Loucy (cell line): ENCODE measurements at regions not wholly inside any gene's neighbourhood (a gene's known extent, or its start where the extent isn't known, plus 50 kb on each side); places are given as distances from the start of the nearest gene placed in this dataset.

Experiments
- EZH2phosphoT487 ChIP-seq: fragments of 200-600 bp; IDR thresholded peaks from 2 replicates; pipeline ENCODE4 v1.6.1; 2018; ENCODE audit warnings: antibody characterized with exemption, mild to moderate bottlenecking, moderate library complexity, borderline replicate concordance
- TF ChIP-seq, protein P1 (sequence below): fragments of 200-600 bp; sonication (generic); conservative IDR thresholded peaks from 2 replicates; pipeline ENCODE4 v1.5.1; 2014; ENCODE audit warnings: mild to moderate bottlenecking, antibody characterized with exemption, low read length

DNA sequence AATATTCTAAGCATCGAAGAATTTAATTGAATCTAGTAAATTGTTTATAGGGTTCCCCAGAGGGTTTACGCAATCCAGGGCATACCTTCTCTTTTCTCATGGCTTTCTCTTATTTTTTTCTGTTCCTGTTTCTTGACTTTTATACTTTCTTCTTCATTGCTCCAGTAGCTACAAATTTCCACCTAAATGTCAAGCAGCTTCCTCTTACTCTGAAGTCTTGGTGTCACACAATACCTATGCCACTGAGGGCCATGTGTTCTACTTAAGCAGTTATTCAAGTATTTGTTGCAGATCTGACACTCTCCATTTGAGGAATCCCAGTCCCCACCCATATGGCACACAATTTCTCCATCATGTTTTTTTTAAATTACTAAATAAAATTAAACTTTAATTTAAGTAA lies 343.1 kb upstream of the MBL2 start:
- TF ChIP-seq, protein P1, sequence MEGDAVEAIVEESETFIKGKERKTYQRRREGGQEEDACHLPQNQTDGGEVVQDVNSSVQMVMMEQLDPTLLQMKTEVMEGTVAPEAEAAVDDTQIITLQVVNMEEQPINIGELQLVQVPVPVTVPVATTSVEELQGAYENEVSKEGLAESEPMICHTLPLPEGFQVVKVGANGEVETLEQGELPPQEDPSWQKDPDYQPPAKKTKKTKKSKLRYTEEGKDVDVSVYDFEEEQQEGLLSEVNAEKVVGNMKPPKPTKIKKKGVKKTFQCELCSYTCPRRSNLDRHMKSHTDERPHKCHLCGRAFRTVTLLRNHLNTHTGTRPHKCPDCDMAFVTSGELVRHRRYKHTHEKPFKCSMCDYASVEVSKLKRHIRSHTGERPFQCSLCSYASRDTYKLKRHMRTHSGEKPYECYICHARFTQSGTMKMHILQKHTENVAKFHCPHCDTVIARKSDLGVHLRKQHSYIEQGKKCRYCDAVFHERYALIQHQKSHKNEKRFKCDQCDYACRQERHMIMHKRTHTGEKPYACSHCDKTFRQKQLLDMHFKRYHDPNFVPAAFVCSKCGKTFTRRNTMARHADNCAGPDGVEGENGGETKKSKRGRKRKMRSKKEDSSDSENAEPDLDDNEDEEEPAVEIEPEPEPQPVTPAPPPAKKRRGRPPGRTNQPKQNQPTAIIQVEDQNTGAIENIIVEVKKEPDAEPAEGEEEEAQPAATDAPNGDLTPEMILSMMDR: no peak
- TF ChIP-seq EZH2phosphoT487: no peak
